NCI-H1436 (cell line): ENCODE measurements at regions not wholly inside any gene's neighbourhood (a gene's known extent, or its start where the extent isn't known, plus 50 kb on each side); places are given as distances from the start of the nearest gene placed in this dataset.
"Not testable (repeated sequence)": the region's sequence is repeated elsewhere in the genome, so short reads cannot be mapped to it uniquely, and the experiment has no call there.

Source experiments
- DNase-seq: peaks from one replicate; lab custom pipeline; 2025; lab: John Stamatoyannopoulos, UW

- DNase-seq, result no peak
These were observed 177.0 kb downstream of the IRF8 start for GRCh38 chr16:86075839-86076440.

- no peak for DNase-seq
These were observed 177.6 kb downstream of the IRF8 start for GRCh38 chr16:86076606-86077005.

DNA sequence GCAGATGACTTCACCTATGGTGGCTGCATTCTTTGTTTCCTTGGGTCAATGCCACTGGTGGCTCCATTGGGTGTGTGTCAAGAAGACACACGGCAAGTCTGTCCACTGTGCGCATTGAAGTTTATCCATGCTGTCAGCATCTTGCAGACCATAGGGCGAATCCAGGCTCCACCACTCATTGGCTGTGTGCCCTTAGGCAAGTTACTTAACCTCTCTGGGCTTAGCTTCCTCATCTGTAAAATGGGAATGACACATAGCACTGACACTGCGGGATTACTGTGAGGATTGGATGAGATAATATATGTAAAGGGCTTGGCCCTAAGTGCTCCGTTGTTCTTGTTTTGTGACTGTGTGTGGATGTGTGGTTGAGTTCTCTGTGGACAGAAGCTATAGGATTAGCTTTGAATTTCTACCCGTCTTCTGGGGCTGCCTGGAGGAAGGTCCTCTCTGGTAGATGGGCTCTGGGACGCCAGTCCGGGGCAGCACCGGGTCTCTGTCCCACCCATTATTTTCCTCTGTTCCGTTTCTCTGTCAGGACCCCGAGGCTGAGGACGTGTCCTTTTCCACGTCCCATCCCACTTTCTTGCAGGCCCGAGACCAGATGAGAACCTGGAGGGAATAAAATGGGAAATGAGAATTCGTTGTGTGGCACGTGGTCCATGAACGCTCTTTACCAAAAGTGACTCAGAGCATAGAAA, 178.4 kb downstream of the IRF8 start:
- DNase-seq, result no peak

GRCh38 chr16:86078121-86078600, 179.2 kb downstream of the IRF8 start:
- no peak for DNase-seq

GRCh38 chr16:86078711-86079110, 179.7 kb downstream of the IRF8 start:
- DNase-seq, result not testable (repeated sequence)

DNA sequence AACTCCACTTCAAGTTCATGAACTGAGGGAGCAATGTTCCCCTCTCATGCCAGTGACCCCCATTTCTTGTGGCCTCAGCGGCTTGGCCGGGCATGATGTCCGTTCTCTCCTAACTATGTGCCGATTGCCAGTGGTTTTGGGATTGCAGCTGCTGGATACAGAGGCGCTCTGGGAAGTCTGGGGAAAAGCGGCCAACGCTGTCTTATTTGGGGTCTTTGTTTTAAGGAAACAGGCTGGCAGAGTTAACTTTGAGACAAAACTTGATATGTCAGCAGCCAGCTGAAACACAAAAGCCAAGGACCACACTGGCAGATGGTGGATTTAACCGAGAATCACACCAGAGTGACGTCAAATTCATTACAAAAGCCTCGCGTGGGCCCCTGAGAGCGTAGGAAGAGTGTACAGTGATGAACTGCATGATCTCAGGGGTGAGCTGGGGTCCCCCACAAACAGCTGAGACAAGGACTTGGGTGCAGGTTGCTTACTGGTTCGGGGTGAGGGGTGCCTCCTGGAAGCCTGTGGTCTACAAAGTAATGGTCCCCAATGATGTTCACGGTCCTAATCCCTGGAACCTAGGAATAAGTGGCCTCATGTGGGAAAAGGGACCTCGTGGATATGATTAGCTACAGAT, 180.4 kb downstream of the IRF8 start:
- no peak for DNase-seq

- no peak for DNase-seq
These were observed 181.3 kb downstream of the IRF8 start for GRCh38 chr16:86080131-86080875.

GRCh38 chr16:86080982-86081381, 182.0 kb downstream of the IRF8 start:
- DNase-seq, result no peak

- DNase-seq, result no peak
These were observed 183.6 kb downstream of the IRF8 start for GRCh38 chr16:86082418-86083030.

DNA sequence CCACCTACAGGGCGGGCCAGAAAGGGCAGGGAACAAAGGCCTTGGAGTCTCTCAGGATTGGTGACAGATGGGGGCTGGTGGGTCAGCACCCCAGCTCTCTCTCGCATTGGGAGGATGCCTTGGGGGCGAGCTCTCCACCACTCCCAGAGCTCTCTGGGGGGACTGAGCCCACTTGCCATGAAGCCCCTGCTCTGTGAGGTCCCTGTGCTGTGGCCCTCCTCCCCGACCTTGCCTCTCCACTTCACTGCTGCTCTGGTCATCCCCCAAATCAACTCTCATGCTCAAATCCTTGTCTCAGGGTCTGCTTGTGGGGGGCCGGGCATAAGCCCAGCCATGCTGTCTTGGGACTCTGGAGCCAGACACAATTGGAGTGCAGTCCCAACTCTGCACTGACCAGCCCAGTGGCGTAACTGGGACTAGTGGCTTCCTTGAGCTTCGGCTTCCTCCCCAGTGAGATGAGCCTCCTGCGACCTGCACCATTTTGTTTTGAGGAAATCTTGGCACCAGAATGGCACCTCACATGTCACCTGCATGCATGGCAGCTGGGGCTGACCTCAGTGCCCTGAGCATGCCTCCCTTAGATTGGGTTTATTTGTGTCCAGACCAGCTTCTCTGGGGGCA, 184.5 kb downstream of the IRF8 start:
- no peak for DNase-seq

DNA sequence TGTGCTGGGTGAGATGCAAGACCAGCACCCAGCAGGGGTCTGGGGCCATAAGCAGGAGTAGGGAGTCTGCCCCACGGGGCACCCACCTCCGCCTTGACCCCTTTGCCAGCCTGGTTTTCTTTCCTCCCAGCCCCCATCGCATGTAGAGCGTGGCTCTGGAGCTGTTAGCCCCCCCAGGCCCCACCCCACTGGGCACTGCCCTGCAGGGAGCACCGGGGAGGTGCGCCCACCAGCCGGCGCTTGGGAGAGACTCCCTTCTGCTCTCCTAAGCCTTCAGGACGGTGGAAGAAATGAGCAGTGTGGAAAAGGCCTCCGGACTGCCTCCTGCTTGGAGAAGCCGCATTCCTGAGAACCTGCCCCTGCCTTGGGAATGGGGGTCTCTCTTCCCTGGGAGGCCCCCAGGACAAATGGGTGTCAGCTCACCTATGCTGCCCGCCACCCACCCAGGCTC, 186.2 kb downstream of the IRF8 start:
- DNase-seq, result no peak

- no peak for DNase-seq
These were observed 186.8 kb downstream of the IRF8 start for GRCh38 chr16:86085795-86086194.

- DNase-seq, result no peak
These were observed 187.5 kb downstream of the IRF8 start for GRCh38 chr16:86086471-86086870.

- DNase-seq, result no peak
These were observed 188.3 kb downstream of the IRF8 start for GRCh38 chr16:86087011-86087895.

- DNase-seq, result no peak
These were observed 188.9 kb downstream of the IRF8 start for GRCh38 chr16:86087896-86088230.

DNA sequence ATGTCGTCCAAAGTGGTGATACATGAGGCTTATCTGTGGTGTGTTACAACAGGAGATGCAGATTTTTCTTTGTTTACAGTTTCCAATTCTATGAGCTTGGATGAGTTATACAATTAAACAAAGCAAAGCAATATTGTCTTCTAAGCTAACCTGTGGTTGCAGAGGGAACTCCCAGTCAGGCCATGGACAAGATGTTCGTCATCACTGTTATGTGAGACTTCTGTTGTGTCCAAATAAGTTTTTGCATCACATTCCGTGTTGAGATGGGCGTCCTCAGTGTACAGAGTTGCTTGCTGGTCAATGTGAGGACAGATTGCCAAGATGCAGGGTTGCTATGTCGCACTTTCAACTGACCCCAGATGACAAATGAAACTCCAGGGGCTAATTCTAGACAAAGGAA, 189.3 kb downstream of the IRF8 start:
- no peak for DNase-seq

GRCh38 chr16:86088816-86089215, 189.9 kb downstream of the IRF8 start:
- no peak for DNase-seq

- no peak for DNase-seq
These were observed 190.5 kb downstream of the IRF8 start for GRCh38 chr16:86089334-86089900.

DNA sequence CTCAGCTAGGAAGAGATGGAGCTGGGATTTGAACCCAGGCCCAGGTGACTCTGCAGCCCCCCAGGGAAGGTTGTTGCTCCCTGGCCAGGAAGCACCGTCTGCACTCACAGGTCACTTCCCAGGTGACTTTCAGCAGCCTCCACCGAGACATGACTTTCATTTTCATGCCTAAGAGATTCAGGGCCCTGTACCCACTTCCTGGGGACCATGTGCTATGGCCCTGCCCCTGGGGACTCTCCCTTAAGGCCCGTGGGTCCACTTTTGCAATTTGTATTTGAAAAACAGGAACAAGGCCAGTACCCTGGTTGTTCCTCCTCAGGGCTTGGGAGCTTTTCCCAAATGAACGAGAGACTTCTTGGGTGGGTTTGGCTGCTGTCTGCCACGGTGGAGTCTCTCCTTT, 191.0 kb downstream of the IRF8 start:
- DNase-seq, result no peak

DNA sequence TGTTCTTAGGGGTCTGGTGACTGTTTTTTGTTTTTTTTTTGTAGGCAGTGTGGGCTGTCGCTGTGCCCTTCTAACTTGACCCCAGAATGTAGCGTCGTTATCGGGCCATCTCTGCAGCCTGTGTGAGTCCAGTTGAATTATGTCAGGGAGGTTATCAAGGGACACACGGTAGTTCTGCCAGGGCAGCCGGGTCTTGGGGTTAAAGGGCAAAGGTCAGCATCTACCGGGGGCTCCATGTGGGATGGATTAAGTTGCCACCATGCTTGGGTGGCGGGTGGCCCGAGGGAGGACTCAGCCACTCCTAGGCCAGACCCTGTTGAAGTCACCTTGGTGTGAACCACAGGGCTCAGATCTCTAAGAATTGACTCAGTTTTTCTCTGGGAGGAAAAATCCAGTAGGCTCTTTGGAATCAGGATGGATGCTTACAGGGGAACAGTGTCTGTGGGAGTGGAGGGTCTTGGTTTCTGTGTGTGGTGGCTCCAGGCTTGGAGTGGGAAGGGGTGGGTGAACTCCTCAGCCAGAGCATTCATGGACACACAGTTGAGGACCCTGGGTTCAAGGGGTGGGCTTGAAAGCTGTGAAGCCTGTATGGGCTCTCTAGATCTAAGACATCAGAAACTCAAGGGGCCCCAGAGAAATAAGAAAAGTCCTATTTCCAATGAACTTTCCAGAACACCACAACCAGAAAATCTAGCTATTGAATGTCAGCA, 191.7 kb downstream of the IRF8 start:
- no peak for DNase-seq
